Liver (tissue), 8 donors: ENCODE measurements at regions not wholly inside any gene's neighbourhood (a gene's known extent, or its start where the extent isn't known, plus 50 kb on each side); places are given as distances from the start of the nearest gene placed in this dataset.
A peak's percentile ranks its signal among the peaks of the same experiment; 100 is the strongest.

Experiments used
- DNase-seq: peaks from one replicate; pipeline ENCODE4 v3.0.0-alpha.2; 2017; ENCODE audit warnings: low spot score
- H3K27ac ChIP-seq, 2 donors: one replicate each; pipeline ENCODE4 v1.7.0; 2013; ENCODE audit warnings: inconsistent platforms in 2 of 2, low read length in 2 of 2, control low read depth in 1 of 2, low read depth in 1 of 2, mild to moderate bottlenecking in 1 of 2
- H3K27me3 ChIP-seq, 4 donors: one replicate each; pipeline versions ENCODE4 v1.6.1 to v1.7.0; 2013; ENCODE audit warnings: low read length in 3 of 4, inconsistent platforms in 1 of 4, mild to moderate bottlenecking in 1 of 4, moderate library complexity in 1 of 4; ENCODE audit not compliant: control insufficient read depth in 4 of 4, insufficient read depth in 4 of 4
- H3K36me3 ChIP-seq, 4 donors: one replicate each; pipeline versions ENCODE4 v1.6.1 to v1.7.0; 2013; ENCODE audit warnings: low read length in 3 of 4, mild to moderate bottlenecking in 3 of 4, low read depth in 1 of 4, moderate library complexity in 1 of 4; ENCODE audit not compliant: control insufficient read depth in 4 of 4, insufficient read depth in 3 of 4
- H3K4me1 ChIP-seq, 4 donors: one replicate each; pipeline versions ENCODE4 v1.6.1 to v1.7.0; 2013; ENCODE audit warnings: low read length in 3 of 4, mild to moderate bottlenecking in 3 of 4, moderate library complexity in 1 of 4; ENCODE audit not compliant: control insufficient read depth in 4 of 4, insufficient read depth in 4 of 4
- H3K4me3 ChIP-seq, 3 donors: one replicate each; pipeline versions ENCODE4 v1.6.1 to v1.7.0; 2013; ENCODE audit warnings: low read length in 3 of 3, control low read depth in 1 of 3, low read depth in 1 of 3, mild to moderate bottlenecking in 1 of 3
- H3K9ac ChIP-seq, 2 donors: one replicate each; pipeline ENCODE4 v1.7.0; 2013; ENCODE audit warnings: low read length in 2 of 2, mild to moderate bottlenecking in 2 of 2, moderate library complexity in 2 of 2, control low read depth in 1 of 2, low read depth in 1 of 2
- H3K9me3 ChIP-seq, 4 donors: one replicate each; pipeline versions ENCODE4 v1.6.1 to v1.7.0; 2013; ENCODE audit warnings: low read length in 3 of 4; ENCODE audit not compliant: control insufficient read depth in 4 of 4
- ATF3 ChIP-seq: IDR thresholded peaks from 2 replicates; pipeline ENCODE4 v1.6.1; 2016; ENCODE audit warnings: antibody characterized with exemption
- EGR1 ChIP-seq, 2 donors: IDR thresholded peaks; 2 replicates each; pipeline ENCODE4 v1.6.1; 2016 to 2018; ENCODE audit warnings: antibody characterized with exemption in 2 of 2, low read depth in 2 of 2
- FOXA1 ChIP-seq: IDR thresholded peaks from 2 replicates; pipeline ENCODE4 v1.6.1; 2016; ENCODE audit warnings: antibody characterized with exemption
- FOXA2 ChIP-seq: IDR thresholded peaks from 2 replicates; pipeline ENCODE4 v1.6.1; 2016; ENCODE audit warnings: antibody characterized with exemption
- HNF4A ChIP-seq, 2 donors: conservative IDR thresholded peaks; 2 replicates each; pipeline ENCODE4 v1.6.1; 2016; ENCODE audit warnings: antibody characterized with exemption in 2 of 2, mild to moderate bottlenecking in 2 of 2
- HNF4G ChIP-seq: IDR thresholded peaks from 2 replicates; pipeline ENCODE4 v1.6.1; 2016; ENCODE audit warnings: antibody characterized with exemption
- JUND ChIP-seq, 2 donors: IDR thresholded peaks; 2 replicates each; pipeline ENCODE4 v1.6.1; 2016; ENCODE audit warnings: antibody characterized with exemption in 2 of 2
- MAX ChIP-seq: IDR thresholded peaks from 2 replicates; pipeline ENCODE4 v1.6.1; 2016; ENCODE audit warnings: antibody characterized with exemption
- NR2F2 ChIP-seq: IDR thresholded peaks from 2 replicates; pipeline ENCODE4 v1.6.1; 2016; ENCODE audit warnings: antibody characterized with exemption
- RAD21 ChIP-seq, 2 donors: IDR thresholded peaks; 2 replicates each; pipeline ENCODE4 v1.6.1; 2016; ENCODE audit warnings: antibody characterized with exemption in 2 of 2, mild to moderate bottlenecking in 2 of 2
- RXRA ChIP-seq, 2 donors: IDR thresholded peaks; 2 replicates each; pipeline ENCODE4 v1.6.1; 2017 to 2018; ENCODE audit warnings: antibody characterized with exemption in 2 of 2, mild to moderate bottlenecking in 1 of 2
- SP1 ChIP-seq: IDR thresholded peaks from 2 replicates; pipeline ENCODE4 v1.6.1; 2018; ENCODE audit warnings: antibody characterized with exemption, mild to moderate bottlenecking
- TAF1 ChIP-seq: conservative IDR thresholded peaks from 2 replicates; pipeline ENCODE4 v1.6.1; 2016; ENCODE audit warnings: antibody characterized with exemption, mild to moderate bottlenecking
- YY1 ChIP-seq: IDR thresholded peaks from 2 replicates; pipeline ENCODE4 v1.6.1; 2016; ENCODE audit warnings: antibody characterized with exemption, mild to moderate bottlenecking
- ZBTB33 ChIP-seq: IDR thresholded peaks from 2 replicates; pipeline ENCODE4 v1.6.1; 2016; ENCODE audit warnings: antibody characterized with exemption
- WGBS: extraction: QIAGEN DNeasy Blood & Tissue Kit; methylation state at CpG from one replicate; pipeline ENCODE4 v1.1.7; 2013; 5-methylcytosine and 5-hydroxymethylcytosine counted together
- TF ChIP-seq, protein P1 (sequence below): fragments of 150-350 bp; IDR thresholded peaks from 2 replicates; pipeline ENCODE4 v1.5.1; 2017; ENCODE audit warnings: improper control_type of control experiment, low read depth, low read length; ENCODE audit not compliant: missing input control
- TF ChIP-seq, protein P2 (sequence below): IDR thresholded peaks from 2 replicates; pipeline ENCODE4 v1.6.1; 2016; ENCODE audit warnings: antibody characterized with exemption, mild to moderate bottlenecking
- donor health status: healthy.
- donor health status: healthy.
- donor health status: healthy.
- donor health status: healthy.
- donor health status: healthy.

DNA sequence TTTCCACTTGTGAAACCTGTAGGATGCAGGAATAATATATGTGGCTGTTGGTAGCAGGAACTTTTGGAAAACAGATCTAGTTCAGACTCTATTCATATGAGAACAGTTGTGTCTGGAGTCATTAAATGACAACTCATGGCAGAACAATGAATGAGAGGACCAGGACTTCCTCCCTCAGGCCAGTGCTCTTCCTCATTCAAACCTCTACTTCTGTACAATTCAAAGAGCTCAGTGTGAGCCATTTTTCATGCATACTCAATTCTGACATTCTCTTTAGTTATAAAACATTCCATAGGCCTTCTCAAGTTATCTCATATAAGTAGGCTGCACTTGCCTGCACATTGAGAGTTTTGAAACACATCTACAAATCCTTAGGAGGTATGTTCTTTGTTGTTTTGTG lies 1526.6 kb upstream of the FLRT2 start (continued):
- TF ChIP-seq, protein P1, sequence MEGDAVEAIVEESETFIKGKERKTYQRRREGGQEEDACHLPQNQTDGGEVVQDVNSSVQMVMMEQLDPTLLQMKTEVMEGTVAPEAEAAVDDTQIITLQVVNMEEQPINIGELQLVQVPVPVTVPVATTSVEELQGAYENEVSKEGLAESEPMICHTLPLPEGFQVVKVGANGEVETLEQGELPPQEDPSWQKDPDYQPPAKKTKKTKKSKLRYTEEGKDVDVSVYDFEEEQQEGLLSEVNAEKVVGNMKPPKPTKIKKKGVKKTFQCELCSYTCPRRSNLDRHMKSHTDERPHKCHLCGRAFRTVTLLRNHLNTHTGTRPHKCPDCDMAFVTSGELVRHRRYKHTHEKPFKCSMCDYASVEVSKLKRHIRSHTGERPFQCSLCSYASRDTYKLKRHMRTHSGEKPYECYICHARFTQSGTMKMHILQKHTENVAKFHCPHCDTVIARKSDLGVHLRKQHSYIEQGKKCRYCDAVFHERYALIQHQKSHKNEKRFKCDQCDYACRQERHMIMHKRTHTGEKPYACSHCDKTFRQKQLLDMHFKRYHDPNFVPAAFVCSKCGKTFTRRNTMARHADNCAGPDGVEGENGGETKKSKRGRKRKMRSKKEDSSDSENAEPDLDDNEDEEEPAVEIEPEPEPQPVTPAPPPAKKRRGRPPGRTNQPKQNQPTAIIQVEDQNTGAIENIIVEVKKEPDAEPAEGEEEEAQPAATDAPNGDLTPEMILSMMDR = no peak
- TF ChIP-seq EGR1 (IDR thresholded peaks at IDR 0.05; ENCODE audit: low read depth in 2 of 2) (no peak), FOXA1 (no peak), HNF4G (no peak), NR2F2 (no peak), SP1 (no peak), TAF1 (no peak), RAD21 (IDR thresholded peaks at IDR 0.05) (no peak), YY1 (no peak), HNF4A (conservative IDR thresholded peaks at IDR 0.05) (no peak), ATF3 (no peak)

DNA sequence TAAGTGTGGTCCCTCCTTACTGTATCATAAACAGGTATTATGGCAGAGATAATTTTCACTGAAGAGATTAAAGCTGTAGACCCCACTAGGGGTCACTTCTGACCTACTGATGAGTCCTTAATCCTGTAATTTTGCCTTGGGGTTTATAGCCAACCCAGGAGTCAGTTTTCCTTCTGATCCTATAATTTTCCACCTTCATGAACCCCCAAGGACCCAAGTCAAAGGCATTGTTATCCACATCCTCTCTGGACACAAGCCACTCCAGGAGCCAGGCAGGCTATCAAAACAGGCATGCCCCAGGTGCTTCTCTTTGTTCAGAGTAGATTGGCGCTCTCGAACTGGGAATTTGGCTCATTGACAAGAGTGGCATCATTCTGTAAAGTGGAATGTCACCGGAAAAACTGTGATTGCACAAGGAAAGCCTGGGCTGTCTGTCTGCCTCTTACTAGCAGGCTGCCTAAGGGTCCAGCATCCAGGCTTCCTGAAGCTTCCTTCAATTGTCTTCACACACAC lies 1523.2 kb upstream of the FLRT2 start:
- Histone ChIP-seq H3K4me3 (no peak overlapping the region), H3K4me1 (no peaks in the 10 kb centered on the region), H3K27me3 (no peaks in the 10 kb centered on the region), H3K9ac (no peak overlapping the region), H3K36me3 (no peaks in the 10 kb centered on the region), H3K27ac (no peak overlapping the region), H3K9me3 (no peaks in the 10 kb centered on the region)
- DNase-seq = no peak
- TF ChIP-seq, protein P1 = no peak
- TF ChIP-seq JUND (IDR thresholded peaks at IDR 0.05) (no peak), NR2F2 (peak; percentile 20), TAF1 (no peak)
- 67% methylated on average over 3 of the region's 3 CpGs for WGBS

GRCh38 chr14:84013424-84013823 lies 1516.5 kb upstream of the FLRT2 start:
- Histone ChIP-seq H3K4me3 (no peak overlapping the region), H3K4me1 (no peaks in the 10 kb centered on the region), H3K36me3 (no peaks in the 10 kb centered on the region), H3K27me3 (no peaks in the 10 kb centered on the region), H3K27ac (no peak overlapping the region), H3K9me3 (no peaks in the 10 kb centered on the region), H3K9ac (no peak overlapping the region)
- no peak for DNase-seq
- 71% methylated on average over 1 of the region's 1 CpG for WGBS
- TF ChIP-seq ATF3 (no peak), HNF4G (no peak), JUND (IDR thresholded peaks at IDR 0.05) (no peak), TAF1 (no peak), FOXA2 (no peak), FOXA1 (no peak), ZBTB33 (no peak), EGR1 (IDR thresholded peaks at IDR 0.05; ENCODE audit: low read depth in 2 of 2) (no peak), NR2F2 (no peak), RAD21 (IDR thresholded peaks at IDR 0.05) (no peak), RXRA (IDR thresholded peaks at IDR 0.05) (no peak), HNF4A (conservative IDR thresholded peaks at IDR 0.05) (no peak), MAX (no peak), YY1 (no peak)
- TF ChIP-seq, protein P2, sequence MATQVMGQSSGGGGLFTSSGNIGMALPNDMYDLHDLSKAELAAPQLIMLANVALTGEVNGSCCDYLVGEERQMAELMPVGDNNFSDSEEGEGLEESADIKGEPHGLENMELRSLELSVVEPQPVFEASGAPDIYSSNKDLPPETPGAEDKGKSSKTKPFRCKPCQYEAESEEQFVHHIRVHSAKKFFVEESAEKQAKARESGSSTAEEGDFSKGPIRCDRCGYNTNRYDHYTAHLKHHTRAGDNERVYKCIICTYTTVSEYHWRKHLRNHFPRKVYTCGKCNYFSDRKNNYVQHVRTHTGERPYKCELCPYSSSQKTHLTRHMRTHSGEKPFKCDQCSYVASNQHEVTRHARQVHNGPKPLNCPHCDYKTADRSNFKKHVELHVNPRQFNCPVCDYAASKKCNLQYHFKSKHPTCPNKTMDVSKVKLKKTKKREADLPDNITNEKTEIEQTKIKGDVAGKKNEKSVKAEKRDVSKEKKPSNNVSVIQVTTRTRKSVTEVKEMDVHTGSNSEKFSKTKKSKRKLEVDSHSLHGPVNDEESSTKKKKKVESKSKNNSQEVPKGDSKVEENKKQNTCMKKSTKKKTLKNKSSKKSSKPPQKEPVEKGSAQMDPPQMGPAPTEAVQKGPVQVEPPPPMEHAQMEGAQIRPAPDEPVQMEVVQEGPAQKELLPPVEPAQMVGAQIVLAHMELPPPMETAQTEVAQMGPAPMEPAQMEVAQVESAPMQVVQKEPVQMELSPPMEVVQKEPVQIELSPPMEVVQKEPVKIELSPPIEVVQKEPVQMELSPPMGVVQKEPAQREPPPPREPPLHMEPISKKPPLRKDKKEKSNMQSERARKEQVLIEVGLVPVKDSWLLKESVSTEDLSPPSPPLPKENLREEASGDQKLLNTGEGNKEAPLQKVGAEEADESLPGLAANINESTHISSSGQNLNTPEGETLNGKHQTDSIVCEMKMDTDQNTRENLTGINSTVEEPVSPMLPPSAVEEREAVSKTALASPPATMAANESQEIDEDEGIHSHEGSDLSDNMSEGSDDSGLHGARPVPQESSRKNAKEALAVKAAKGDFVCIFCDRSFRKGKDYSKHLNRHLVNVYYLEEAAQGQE = no peak
- TF ChIP-seq, protein P1 = no peak
